Spleen (tissue), 11 donors: ENCODE measurements at regions not wholly inside any gene's neighbourhood (a gene's known extent, or its start where the extent isn't known, plus 50 kb on each side); places are given as distances from the start of the nearest gene placed in this dataset.
"Not testable (repeated sequence)": the region's sequence is repeated elsewhere in the genome, so short reads cannot be mapped to it uniquely, and the experiment has no call there.

Source experiments
- DNase-seq: peaks from one replicate; pipeline ENCODE4 v3.0.0-alpha.2; 2020
- H3K27ac ChIP-seq, 8 donors: fragments of 200-600 bp; sonication (generic) in 7 of 8; 1 replicate in 4 of 8; 2 replicates in 4 of 8; pipeline versions ENCODE4 v1.5.0 to v1.8.0; 2016 to 2021; ENCODE audit warnings: inconsistent platforms in 4 of 8, mild to moderate bottlenecking in 4 of 8, moderate library complexity in 1 of 8
- H3K27me3 ChIP-seq, 7 donors: fragments of 200-600 bp; sonication (generic) in 6 of 7; replicated peaks in 1 of 7; 1 replicate in 4 of 7; 2 replicates in 3 of 7; pipeline versions ENCODE4 v1.5.0 to v1.8.0; 2016 to 2021; ENCODE audit warnings: inconsistent platforms in 3 of 7, mild to moderate bottlenecking in 1 of 7
- H3K36me3 ChIP-seq, 6 donors: fragments of 200-600 bp; sonication (generic) in 5 of 6; 1 replicate in 4 of 6; 2 replicates in 2 of 6; pipeline versions ENCODE4 v1.5.0 to v1.8.0; 2016 to 2021; ENCODE audit warnings: inconsistent platforms in 2 of 6
- H3K4me1 ChIP-seq, 6 donors: fragments of 200-600 bp; sonication (generic) in 5 of 6; 1 replicate in 3 of 6; 2 replicates in 3 of 6; pipeline versions ENCODE4 v1.5.0 to v1.8.0; 2016 to 2021; ENCODE audit warnings: inconsistent platforms in 3 of 6
- H3K4me3 ChIP-seq, 8 donors: fragments of 200-600 bp; sonication (generic) in 7 of 8; 1 replicate in 4 of 8; 2 replicates in 4 of 8; pipeline versions ENCODE4 v1.5.0 to v1.8.0; 2016 to 2021; ENCODE audit warnings: inconsistent platforms in 4 of 8, mild to moderate bottlenecking in 4 of 8, moderate library complexity in 2 of 8
- H3K9me3 ChIP-seq, 8 donors: fragments of 200-600 bp; sonication (generic) in 7 of 8; 1 replicate in 4 of 8; 2 replicates in 4 of 8; pipeline versions ENCODE4 v1.5.0 to v1.8.0; 2016 to 2021; ENCODE audit warnings: inconsistent platforms in 4 of 8
- POLR2A ChIP-seq, 3 donors: fragments of 450-650 bp; IDR thresholded peaks; one replicate each; pipeline ENCODE4 v1.5.1; 2017; ENCODE audit warnings: antibody characterized with exemption in 3 of 3, mild to moderate bottlenecking in 1 of 3
- POLR2AphosphoS5 ChIP-seq, 3 donors: sonication (generic); formaldehyde crosslinking; IDR thresholded peaks; one replicate each; pipeline ENCODE4 v1.5.1; 2017; ENCODE audit warnings: antibody characterized with exemption in 3 of 3
- WGBS, 5 donors: extraction: QIAGEN DNeasy Blood & Tissue Kit in 3 of 5; methylation state at CpG; one replicate each; pipeline versions ENCODE4 v1.1.5 to v1.1.7; 2013 to 2018; 5-methylcytosine and 5-hydroxymethylcytosine counted together
- intact Hi-C: fragments of 100-400 bp; cut with DNase I; formaldehyde crosslinking; loops from one replicate; pipeline ENCODE4 v1.15.0; 2023; ENCODE audit warnings: low total_unique reads
- TF ChIP-seq, protein P1 (sequence below), 11 experiments: fragments of 200-600 bp in 7 of 11; fragments of 450-650 bp in 4 of 11; sonication (generic) in 4 of 11; IDR thresholded peaks in 8 of 11; conservative IDR thresholded peaks in 3 of 11; 1 replicate in 7 of 11; 2 replicates in 4 of 11; pipeline versions ENCODE4 v1.4.0 to v1.8.0; 2016 to 2021; ENCODE audit warnings: antibody characterized with exemption in 11 of 11, inconsistent platforms in 4 of 11, mild to moderate bottlenecking in 1 of 11
- donor health status: healthy with polysubstance abuse.
- donor health status: DM: no; HTN: no; CAD: no; lungs with moderate emphysema.
- donor health status: DM: no; HTN: no; CAD: no.
- donor health status: Bipolar disorder and iron deficiency.
- donor health status: healthy.
- donor health status: DM: no; HTN: no; CAD: no.
- donor health status: DM: yes; HTN: yes; CAD: no.

DNA sequence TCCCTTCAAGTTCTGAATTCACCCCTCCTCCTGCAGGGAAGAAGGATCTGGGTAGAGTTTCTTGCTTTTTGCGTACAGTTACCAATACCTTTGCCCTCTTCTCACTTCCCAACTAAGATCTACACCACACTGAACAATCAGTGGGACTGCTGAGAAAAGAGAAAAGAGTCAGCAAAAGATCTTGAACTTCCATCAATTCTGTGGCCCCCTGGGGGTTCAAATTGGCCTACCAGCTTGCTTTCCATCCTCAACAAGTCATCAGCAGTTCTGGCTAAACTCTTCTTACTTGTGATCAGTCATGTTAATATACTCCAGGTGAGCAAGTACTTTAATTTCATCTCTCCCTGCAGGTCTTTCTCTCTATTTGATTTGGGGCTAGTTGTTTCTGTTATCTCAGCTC, 739.3 kb upstream of the LRRTM4 start:
- Histone ChIP-seq H3K4me1 (no peaks in the 10 kb centered on the region), H3K27ac (no peak overlapping the region), H3K27me3 (no peaks in the 10 kb centered on the region), H3K4me3 (no peak overlapping the region), H3K9me3 (peaks cover 0 to 3% (median 0%) of the 10 kb centered on the region in 8 donors), H3K36me3 (no peaks in the 10 kb centered on the region)
- DNase-seq: no peak
- TF ChIP-seq, protein P1, sequence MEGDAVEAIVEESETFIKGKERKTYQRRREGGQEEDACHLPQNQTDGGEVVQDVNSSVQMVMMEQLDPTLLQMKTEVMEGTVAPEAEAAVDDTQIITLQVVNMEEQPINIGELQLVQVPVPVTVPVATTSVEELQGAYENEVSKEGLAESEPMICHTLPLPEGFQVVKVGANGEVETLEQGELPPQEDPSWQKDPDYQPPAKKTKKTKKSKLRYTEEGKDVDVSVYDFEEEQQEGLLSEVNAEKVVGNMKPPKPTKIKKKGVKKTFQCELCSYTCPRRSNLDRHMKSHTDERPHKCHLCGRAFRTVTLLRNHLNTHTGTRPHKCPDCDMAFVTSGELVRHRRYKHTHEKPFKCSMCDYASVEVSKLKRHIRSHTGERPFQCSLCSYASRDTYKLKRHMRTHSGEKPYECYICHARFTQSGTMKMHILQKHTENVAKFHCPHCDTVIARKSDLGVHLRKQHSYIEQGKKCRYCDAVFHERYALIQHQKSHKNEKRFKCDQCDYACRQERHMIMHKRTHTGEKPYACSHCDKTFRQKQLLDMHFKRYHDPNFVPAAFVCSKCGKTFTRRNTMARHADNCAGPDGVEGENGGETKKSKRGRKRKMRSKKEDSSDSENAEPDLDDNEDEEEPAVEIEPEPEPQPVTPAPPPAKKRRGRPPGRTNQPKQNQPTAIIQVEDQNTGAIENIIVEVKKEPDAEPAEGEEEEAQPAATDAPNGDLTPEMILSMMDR (IDR thresholded peaks at IDR 0.05 in 8 of 11, conservative IDR thresholded peaks at IDR 0.05 in 3 of 11): no peak
- TF ChIP-seq POLR2A (IDR thresholded peaks at IDR 0.05) (no peak), POLR2AphosphoS5 (IDR thresholded peaks at IDR 0.05) (no peak)
- intact Hi-C loops: no loop called here
- 83 to 90% (median 87%) methylated on average over 1 of the region's 1 CpG for WGBS, 5 donors

- H3K27me3 ChIP-seq, H3K4me3 ChIP-seq, H3K9me3 ChIP-seq, H3K4me1 ChIP-seq, H3K36me3 ChIP-seq, DNase-seq, intact Hi-C loops, H3K27ac ChIP-seq: not testable (repeated sequence)
- 75 to 82% (median 78%) methylated on average over 10 of the region's 10 CpGs for WGBS, 5 donors
Measured at GRCh38 chr2:78262089-78262488, 739.9 kb upstream of the LRRTM4 start.

DNA sequence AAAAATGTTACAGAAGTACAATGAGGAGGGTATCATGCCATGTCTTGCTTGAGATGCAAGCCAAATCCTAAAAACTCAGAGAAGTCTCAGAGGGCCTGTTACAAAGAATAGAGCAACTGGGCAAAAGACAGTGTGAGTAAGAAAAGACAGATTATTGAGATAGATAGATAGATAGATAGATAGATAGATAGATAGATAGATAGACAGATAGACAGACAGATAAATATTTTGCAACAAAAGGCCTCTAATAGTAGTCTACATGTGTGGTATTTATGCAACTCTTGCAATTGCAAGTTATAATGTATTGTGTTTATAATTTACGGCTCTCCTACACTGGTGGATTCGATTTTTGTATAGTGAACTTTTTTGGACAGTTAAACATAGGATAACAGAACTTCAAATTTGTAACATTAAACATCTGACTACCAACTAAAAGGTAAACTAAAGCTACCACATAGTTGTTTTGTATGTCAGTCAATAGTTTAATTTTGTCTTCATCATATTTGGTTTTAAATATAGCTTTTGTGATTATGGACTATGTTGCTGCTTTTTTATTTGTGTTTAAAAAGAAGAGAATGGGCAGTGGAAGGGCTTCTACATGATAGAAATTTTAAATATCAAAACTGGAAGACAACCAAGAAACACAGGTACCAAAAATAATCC, 740.7 kb upstream of the LRRTM4 start:
- no peak for TF ChIP-seq POLR2A (IDR thresholded peaks at IDR 0.05)
- TF ChIP-seq POLR2AphosphoS5 (IDR thresholded peaks at IDR 0.05): no peak
- TF ChIP-seq, protein P1 (IDR thresholded peaks at IDR 0.05 in 8 of 11, conservative IDR thresholded peaks at IDR 0.05 in 3 of 11): no peak
- intact Hi-C loops: no loop called here
- no peak overlapping the region for H3K4me3 ChIP-seq
- H3K4me1 ChIP-seq: no peaks in the 10 kb centered on the region
- DNase-seq: no peak
- 73 to 81% (median 76%) methylated on average over 2 of the region's 2 CpGs for WGBS, 5 donors
- H3K9me3 ChIP-seq: peaks cover 0 to 3% (median 0%) of the 10 kb centered on the region in 8 donors
- H3K27me3 ChIP-seq: no peaks in the 10 kb centered on the region
- H3K36me3 ChIP-seq: no peaks in the 10 kb centered on the region
- no peak overlapping the region for H3K27ac ChIP-seq

- Histone ChIP-seq H3K27me3 (no peaks in the 10 kb centered on the region), H3K9me3 (peaks cover 0 to 3% (median 0%) of the 10 kb centered on the region in 8 donors), H3K4me3 (no peak overlapping the region), H3K4me1 (no peaks in the 10 kb centered on the region), H3K27ac (no peak overlapping the region), H3K36me3 (no peaks in the 10 kb centered on the region)
- WGBS, 5 donors: 45 to 76% (median 59%) methylated on average over 1 of the region's 1 CpG
- no peak for TF ChIP-seq POLR2AphosphoS5 (IDR thresholded peaks at IDR 0.05)
- TF ChIP-seq, protein P1 (IDR thresholded peaks at IDR 0.05 in 8 of 11, conservative IDR thresholded peaks at IDR 0.05 in 3 of 11): no peak
- no peak for TF ChIP-seq POLR2A (IDR thresholded peaks at IDR 0.05)
- intact Hi-C loops: no loop called here
- no peak for DNase-seq
Measured at GRCh38 chr2:78263571-78263970, 741.4 kb upstream of the LRRTM4 start.
